SH-SY5Y (cell line): ENCODE measurements at regions not wholly inside any gene's neighbourhood (a gene's known extent, or its start where the extent isn't known, plus 50 kb on each side); places are given as distances from the start of the nearest gene placed in this dataset.

ENCODE experiments used
- GATA2 ChIP-seq: IDR thresholded peaks from 2 replicates; pipeline ENCODE4 v1.6.1; 2011; ENCODE audit warnings: mild to moderate bottlenecking, low read depth, low read length
- GATA3 ChIP-seq: IDR thresholded peaks from 2 replicates; pipeline ENCODE4 v1.6.1; 2011; ENCODE audit warnings: low read depth, mild to moderate bottlenecking, low read length, moderate library complexity

- TF ChIP-seq GATA2 (no peak), GATA3 (no peak)
Observed at GRCh38 chr10:124210263-124210662, 116.9 kb upstream of the CHST15 start.
